ENCODE measurements at regions not wholly inside any gene's neighbourhood (a gene's known extent, or its start where the extent isn't known, plus 50 kb on each side); places are given as distances from the start of the nearest gene placed in this dataset.

DNA sequence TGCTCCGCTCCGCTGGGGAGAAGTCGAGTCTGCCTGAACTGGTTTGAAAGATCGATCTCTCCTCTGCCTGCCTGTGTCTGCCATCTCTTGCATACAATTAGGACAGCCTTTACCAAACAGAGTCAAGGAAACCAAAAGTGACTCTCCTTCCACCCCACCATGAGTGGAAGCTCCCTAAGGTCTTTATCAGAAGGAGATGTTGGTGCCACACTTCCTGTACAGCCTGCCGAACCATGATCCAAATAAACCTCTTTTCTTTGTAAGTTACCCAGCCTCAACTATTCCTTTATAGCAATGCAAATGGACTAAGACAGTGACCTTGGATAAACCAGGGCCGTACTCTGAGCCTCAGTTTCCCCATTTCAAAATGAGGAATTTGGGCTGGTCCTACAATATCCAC lies 106.3 kb upstream of the GDF10 start:
- no peak for DNase-seq

DNA sequence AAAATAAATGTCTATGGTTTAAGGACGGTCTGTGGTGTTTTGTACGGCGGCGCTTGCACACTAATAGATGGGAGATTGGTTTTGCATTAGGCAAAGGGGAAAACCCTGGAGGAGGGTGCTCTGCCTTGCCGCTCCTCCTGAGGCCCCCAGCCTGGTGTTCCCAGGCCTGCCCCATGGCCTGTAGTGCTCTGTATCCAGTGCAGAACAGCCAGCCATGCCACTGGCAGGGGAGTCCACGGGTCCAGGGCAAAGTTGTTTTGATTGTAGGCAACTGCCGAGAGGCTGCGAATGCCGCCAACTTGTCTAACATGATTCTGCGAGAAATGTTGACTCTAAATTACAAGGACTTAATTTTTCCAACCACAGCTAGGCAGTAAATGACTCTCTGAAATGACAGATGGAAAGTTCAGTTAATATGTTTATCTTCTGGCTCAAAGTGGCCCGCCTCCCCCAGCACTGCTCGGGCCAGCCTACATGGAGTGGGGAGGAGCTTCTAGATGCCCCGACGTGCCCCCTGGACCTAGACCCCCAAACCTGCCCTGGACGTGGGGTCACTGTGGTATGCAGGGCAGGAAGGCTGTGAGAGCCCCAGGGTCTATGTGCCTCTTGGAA lies 104.6 kb upstream of the GDF10 start:
- DNase-seq = no peak

DNA sequence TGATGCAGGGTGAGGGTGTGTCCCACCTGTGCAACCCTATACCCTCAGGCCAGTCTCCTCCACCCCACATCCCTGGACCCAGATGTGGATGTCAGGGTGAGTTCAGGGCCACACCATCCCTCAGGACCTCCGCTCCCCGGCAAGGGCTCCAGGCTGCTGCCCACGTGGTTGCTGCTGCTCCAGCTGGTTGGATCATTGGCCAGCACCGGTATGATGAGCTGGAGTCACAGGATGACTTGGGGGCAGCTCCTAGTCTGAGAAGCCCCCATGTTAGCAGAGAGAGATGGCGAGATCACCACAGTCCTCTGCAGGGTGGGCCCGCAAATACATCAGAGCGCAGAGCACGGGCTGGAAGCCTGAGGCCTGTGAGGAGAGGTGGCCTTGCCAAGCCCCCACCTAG lies 103.3 kb upstream of the GDF10 start:
- DNase-seq = no peak

DNA sequence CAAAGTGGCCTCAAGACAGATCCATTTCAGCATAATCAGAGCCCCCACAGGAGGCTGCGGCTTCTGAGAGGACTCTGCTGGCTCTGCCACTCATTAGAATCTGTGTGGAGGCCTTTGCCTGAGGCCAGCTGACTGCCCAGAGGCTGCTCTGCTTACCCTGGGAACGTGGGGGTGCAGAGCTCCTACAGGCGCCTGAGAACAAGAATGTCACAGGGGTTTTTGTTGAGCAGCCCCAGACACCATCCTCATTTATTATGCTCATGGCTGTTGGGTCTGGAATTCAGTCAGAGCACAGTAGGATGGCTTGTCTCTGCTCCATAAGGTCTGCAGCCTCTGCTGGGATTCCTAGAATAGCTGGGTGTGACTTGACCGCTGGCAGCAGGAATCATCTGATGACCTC lies 101.8 kb upstream of the GDF10 start:
- DNase-seq = no peak

DNA sequence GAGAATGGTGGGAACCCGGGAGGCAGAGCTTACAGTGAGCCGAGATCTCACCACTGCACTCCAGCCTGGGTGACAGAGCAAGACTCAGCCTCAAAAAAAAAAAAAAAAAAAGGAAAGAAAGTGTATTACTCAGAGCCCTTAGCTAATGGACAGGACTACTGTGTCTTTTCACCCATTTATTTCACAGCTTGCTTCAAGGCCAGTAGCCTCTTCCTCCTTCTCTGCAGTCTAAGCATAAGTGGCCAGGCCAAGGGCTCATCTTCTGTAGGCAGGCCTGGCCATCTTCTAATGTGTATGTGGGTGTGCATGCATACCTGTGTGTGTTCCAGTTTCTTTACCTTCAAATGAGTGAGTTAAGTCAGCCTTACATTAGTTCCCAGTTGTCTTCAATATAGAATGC lies 94.8 kb upstream of the GDF10 start:
- no peak for DNase-seq

DNA sequence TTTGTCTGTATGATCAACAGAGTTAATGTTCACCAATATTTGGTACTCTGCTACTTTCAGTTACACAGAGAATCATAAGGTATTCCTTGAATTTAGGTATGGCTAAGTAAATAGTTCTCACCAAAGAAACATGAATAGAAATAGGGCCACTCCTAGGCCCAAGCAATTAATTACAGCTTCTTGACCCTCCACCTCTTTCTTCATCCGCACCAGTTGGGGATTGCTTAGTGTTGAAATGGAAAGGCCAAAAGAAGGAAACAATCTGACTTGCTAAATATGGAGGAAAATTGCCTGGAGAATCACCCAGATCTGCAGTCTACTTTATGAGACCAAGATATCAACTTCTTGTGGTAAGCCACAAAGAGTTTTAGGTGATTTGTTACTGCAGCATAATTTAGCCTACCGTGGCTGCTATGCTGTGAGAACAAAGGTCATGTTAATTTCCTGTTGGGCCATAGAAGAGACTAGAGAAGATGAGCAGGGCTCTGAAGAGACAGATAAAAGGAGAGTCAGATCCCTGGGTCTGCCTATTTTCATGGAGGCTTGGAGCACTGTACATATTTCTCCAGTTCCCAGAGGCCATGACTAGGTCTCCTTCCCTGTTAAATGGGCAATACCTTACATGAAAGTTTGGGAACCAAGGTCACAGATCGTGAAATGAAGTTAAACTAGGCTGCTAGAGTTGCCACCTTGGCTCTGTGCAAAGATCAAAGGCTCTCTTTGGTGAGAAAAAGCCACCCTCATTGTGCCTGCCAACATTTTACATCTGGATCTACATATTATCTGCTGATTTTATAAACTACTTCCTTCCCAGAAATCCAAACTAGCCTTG lies 93.3 kb upstream of the GDF10 start:
- DNase-seq = no peak

DNA sequence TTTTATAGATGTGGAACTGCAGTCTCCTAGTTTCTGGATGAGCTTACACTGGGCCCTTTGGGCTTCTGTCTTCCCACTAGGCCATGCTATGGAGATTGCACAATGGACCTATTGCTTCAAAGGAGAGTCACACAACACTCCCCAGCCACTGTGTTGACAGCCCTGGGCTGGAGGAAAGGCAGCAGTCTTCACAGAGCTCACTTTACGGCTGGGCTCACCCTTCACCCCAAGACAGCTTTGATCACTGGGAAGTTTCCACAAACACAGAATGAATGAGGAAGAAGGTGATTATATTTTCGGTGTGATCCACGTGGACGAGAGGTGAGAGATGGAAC lies 92.7 kb upstream of the GDF10 start:
- no peak for DNase-seq

DNA sequence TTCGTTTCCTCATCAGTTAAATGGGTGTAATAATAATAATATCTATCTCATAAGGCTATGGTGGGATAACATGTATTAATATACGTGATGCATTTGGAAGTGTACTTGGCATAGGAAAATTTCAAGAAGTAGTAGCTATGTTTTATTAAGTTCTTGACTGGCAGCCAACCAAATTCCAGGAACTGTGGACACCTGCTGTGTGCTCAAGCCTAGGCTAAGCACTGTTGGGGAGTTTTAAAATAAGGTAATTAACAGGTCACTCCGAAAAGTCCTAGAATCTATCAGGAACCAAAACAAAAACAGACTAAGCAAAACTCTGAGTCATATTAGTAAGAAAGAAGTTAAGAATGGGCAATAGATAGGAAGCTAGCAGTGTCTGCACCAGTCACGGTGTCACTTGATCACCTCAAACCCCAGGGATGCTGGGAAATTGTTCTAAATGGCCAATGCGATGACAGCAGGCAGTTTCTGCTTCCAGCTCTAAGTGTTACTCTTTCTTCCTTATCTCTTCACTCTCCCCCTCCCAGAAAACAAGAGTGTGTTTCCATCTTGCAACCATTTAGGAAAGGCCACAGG lies 92.0 kb upstream of the GDF10 start:
- no peak for DNase-seq

DNA sequence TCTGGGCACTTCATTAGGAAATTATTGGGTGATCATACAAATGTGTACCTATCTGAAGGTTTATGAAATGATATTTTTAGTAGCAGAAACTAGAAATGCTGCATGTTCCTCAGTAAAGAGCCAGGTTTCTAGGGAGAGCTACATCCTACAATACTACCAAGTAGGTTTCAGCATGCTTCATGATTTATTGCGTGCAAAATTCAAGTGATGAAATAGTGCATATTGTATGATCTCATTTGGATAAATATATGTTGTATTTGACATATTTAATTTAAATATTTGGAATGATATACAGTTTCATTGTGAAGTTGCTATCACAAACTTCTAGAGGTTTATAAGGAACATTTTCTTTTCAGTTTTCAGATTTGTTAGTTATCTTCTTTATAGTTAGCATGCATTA lies 90.5 kb upstream of the GDF10 start:
- no peak for DNase-seq

DNA sequence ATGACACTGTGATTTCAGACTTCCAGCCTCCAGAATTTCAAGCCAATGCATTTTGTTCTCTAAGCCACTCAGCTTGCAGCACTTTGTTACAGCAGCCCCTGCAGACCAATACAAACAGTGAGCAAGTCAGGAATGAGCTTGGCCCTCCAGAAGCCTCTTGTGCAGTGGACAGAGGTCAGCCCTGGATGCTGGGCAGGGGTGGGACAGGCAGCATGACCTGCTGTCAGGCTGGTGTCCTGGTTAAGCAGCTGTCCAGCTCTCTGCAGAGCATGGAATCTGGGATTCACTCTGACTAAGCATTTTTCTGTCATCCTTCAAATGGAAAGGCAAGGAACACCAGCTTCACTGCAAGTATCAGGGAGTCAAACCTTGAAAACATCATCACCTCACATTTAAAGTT lies 85.5 kb upstream of the GDF10 start:
- DNase-seq = no peak

DNA sequence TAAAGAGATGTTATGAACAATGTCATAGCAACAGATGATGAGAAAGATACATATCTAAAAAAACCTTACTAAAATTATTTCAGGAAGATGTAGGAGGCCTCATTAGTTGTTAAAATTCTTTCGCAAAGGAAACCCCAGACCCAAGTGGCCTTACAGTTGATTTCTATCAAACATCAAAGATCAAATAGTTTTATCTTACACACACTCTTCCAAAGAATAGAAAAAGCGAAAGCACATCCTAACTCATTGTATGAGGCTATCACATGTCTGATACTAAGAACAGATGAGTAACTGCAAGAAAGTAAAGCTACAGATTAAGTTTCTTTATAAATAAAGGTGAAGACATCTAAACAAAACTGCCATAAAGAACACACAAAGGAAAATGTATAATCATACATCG lies 82.9 kb upstream of the GDF10 start:
- DNase-seq = no peak

DNA sequence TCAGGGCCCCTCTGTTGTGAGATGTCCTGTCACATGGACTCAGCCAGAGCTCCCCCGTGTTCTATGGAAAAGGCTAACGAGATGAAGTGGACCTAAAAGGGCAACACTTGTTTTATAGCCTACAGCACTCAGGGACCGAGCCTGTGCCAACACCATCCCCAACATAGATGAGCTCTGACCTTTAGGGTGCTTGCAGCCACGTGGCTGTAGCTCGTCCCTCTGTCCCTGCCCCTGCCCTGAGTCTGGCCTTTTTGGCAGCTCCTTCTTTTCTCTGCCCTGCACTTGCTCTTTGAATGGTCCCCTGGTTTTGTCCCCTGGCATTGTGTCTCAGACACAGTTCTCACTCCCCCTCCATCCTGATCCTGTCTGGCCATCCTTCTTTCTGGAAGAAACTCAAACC lies 81.2 kb upstream of the GDF10 start:
- DNase-seq = no peak

DNA sequence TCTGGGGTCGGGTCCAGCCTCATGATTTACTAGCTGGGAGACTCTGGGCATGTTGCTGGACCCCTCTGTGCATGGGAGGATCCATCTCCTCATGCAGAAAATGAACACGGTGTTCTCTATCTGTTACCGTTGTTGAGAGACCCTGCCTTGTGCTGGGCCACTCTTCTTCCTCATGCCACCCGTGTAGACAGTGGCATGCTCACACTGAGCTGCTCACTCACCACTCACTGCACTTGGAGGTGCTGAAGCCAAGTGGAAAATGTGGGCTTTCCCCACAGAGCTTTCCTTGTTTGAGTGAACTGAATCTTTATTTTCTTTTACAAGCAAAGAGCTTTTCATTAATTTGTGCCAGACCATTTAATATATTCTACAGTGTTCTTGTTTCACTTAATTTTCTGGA lies 77.5 kb upstream of the GDF10 start:
- no peak for DNase-seq

DNA sequence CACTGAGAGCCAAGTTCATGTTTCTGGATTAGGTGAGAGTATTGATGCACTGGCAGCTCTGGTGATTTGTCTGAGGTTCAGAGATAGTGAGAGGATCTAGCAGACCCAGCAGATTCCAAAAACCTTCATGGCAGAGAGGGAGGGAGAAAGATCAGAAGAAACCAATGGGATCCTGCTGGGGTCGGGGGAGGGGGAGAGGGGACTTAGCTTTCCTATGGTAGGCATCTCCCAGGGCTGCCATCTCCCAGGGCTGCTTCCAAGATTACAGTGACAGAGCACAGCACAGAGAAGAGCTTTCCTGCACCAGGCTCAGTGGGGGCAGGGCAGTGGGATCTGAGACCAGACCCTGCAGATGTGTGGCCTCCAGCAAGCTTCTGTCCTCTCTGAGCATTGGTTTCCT lies 76.8 kb upstream of the GDF10 start:
- DNase-seq = no peak

DNA sequence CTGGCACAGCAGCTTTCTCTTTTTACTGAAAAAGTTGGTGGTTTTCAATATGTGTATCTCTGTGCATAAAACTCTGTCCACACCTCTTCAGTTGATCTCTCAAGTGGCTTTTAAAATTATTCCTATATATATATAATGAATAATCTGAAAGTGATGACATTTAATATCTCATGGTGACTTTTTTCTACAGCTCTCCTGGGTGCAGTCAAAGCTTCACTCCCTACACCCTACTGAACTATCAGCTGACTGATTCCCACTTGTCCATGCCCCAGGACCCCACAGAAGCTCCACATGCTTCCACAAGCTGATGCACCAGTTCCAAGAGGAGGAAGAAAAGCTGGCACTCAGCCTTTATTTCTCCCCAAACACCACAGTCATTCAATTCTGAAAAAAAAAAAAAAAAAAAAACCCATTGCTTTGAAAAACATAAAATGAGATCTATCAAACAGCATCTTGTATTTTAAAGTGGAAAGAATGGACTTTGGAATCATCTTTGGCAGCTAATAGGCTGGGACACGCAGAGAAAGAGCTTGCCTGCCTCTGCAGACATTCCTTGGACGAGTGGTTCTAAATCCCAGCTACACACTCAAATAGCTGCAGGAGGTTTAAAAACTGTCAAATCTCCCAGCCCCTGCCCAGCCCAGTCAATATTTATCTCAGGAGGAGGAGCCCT lies 75.3 kb upstream of the GDF10 start:
- no peak for DNase-seq

DNA sequence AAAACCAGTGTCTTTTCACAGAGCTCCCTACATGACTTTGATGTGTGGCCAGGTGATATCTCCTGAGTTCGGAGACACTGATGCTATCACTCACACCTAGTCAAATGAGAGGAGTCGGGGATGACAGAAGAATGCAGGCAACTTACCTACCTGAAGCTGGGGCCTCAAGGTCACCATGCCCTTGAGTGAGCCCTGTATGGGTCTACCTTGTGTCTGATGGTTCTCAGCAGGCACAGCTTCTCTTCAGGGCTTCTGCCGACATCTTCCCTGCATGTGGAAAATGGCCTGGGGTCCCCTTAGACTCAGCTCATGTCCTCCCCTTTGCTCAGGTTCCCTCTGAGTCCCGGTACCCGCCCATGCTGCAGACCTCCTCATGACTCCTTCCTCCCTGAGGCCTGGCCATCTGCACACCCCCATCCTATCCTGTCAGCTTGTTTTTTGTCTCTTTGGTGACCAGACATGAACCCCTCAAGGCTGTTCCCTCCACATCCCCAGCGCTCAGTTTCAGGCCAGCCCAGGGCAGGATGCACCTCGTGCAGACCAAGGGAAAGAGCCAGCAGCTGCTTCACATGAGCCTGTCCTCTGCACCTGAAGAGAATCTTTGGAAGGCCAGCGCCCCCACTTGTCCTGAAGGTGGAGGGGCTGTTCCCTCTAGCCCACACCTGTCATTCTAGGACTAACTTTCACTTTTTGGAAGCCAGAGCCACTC lies 74.6 kb upstream of the GDF10 start:
- no peak for DNase-seq

DNA sequence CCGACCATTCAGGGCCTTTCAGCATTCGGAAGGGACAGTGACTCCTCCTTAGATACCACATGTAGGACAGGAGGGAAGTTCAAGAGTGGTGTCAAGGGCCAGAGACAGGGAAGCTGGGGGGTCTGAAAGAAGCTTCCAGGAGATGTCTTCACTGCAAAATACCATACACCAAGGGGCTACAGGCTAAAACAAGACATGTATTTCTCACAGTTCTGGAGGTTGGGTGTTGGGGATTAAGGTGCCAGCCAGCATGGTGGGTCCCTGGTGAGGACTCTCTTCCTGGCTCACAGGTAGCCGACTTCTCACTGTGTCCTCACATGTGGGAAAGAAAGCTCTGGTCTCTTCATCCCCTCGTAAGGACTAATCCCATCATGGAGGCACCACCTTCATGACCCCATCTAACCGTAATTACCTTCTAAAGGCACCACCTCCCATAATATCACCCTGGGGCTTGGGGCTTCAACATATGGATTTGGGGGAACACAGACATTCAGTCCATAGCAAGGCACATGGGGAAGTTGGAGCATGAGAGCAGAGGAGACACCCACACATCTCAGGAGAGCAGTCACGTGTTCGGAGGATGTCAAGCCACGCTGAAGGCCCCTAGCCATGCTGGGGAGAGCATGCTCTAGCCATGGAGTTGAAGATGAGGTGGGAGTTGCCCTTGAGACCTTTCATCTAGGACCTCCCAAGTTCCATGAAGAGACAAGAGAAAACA lies 73.9 kb upstream of the GDF10 start:
- no peak for DNase-seq

DNA sequence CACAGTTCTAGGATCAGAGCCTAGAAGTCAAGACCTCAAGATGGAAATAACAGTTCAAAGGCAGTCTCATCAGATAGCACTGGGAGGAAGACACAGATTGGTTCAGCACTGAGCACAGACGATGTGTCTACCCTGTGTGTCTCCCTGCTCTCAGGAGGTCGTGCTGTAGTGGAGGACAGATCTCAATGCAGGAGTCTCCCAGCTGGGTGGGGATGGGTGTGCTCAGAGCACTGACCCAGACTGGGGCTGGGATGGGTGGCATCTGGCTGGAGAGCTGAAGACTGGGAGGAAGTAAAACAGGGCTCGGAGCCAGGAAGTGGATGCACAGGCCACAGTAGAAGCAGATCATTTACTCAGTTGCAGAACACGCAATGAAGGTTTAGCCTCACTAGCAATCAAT lies 69.5 kb upstream of the GDF10 start:
- DNase-seq = no peak

DNA sequence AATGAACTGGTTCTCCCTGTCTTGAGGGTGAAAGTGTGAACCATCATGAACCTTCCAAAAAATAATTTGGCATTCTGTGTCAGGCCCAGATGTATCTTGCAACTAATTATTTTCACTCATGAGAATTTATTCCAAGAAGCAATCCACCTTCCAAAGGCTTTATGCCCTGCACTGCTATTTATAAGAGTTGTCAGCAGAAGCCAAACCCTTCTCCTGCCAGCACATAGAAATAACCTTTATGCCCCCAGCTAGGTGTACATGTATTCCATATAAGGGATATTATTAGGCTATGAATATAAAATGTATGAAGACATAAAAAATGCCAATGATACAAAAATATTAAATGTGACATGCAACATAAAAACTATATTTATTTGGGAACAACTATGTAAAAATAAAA lies 69.0 kb upstream of the GDF10 start:
- DNase-seq = no peak

DNA sequence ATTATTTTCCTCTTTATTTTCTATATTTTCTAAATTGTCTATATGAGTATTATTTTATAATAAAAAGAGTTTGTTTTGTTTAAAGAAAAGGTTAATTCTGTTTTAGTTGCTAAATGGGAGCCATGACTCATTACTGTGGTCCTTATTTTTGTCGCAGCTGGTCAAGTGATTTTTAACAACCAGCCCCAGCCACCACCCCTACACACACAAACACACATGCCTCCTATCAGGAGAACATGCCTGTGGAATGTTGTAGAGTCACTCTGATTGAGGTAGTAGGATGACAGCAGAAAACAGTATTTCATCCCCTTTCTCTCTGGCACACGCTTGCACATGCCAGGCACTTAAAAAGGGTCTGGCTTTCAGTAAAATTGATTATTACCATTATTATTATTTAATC lies 68.6 kb upstream of the GDF10 start:
- DNase-seq = no peak

DNA sequence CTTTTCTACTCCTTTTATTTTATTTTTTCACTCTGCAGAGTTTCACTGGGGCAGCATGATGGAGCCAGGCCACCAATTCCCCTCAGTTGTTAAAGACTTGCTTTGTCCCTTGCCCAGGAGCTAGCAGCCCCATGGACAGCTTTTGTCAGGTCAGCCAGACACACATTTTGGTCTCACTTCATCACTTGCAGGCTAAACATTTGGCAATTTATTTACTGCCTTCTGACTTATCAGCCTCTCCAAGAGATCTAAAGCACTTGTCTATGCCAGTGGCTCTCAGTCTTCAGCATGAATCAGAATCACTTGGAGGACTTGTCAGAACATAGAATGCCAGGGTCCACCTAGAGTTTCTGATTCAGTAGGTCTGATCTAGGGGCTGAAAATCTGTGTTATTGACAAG lies 66.4 kb upstream of the GDF10 start:
- DNase-seq = no peak

DNA sequence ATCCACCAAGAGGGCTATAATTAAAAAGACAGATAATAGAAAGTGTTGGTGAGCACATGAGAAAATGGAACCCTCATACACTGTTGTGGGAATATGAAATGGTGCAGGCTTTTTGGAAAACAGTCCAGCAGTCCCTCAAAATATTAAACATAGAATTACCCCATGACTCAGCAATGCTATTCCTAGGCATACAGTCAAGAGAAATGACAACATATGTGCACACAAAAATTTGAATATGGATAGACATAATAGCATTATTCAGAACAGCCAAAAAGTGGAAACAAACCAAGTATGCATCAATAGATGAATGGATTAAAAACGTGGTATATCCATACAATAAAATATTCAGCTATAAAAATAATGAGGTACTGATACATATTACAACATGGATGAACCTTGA lies 64.5 kb upstream of the GDF10 start:
- DNase-seq = no peak

Measured in NCI-H2029 treated with DMSO at 0.1 percent for 48 hours (cell line).